ACHN (cell line): ENCODE measurements at regions not wholly inside any gene's neighbourhood (a gene's known extent, or its start where the extent isn't known, plus 50 kb on each side); places are given as distances from the start of the nearest gene placed in this dataset.
A peak's percentile ranks its signal among the peaks of the same experiment; 100 is the strongest.

Experiments
- DNase-seq: peaks from one replicate; pipeline ENCODE4 v3.0.0-alpha.2; 2015
- in situ Hi-C: cut with HindIII; loops from 2 replicates; pipeline ENCODE4 v1.10.0; 2017; ENCODE audit warnings: low sequenced_read_pairs, low pct_ligation_motif_present, low pct_unique_long_range_greater_than_20kb

- in situ Hi-C loops = no loop called here
- no peak for DNase-seq
Measured at GRCh38 chr12:18207266-18207665, 54.1 kb upstream of the PIK3C2G start.

GRCh38 chr12:18206198-18206597 is 55.1 kb upstream of the PIK3C2G start:
- in situ Hi-C loops = no loop called here

DNA sequence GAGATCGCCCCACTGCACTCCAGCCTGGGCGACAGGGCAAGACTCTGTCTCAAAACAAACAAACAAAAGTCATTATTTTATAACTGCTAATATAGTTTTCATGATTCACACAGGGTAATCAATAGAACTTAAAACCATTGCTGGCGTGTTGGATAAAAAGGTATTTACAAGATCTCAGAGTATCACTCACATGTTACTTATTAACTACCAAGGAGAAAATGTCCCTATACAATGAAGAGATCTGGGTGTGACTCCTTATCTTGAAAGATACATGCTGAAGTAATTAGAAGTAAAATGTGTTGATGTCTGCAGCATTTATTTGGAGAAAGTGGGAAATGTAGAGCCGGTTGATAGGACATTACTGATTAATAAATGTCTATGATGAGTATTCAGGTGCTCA is 57.3 kb upstream of the PIK3C2G start:
- in situ Hi-C loops = no loop called here
- no peak for DNase-seq

More at GRCh38 chr12:18206198-18206597, 55.1 kb upstream of the PIK3C2G start:
- DNase-seq = no peak

DNA sequence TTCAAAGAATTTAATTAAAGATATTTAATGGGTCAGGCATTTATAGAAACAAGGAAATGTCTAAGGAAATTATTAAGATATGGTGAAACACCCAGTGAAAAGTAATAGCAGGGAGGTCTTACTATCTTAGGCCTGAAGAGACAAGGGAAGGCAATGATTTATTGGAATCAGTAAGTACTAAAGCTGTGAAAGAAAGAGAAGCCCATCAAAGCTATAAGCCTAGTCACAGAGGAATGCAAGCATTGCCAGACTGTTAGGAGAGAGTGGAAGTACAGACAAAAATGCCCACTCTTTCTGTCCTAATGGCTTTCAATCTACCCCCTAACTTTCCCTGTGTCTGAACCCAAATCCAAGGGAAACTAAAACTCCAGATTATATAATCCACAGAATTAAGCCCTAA is 69.2 kb upstream of the PIK3C2G start:
- in situ Hi-C loops = no loop called here

GRCh38 chr12:18183141-18183540 is 78.2 kb upstream of the PIK3C2G start:
- in situ Hi-C loops = no loop called here

More for the DNA sequence above, 69.2 kb upstream of the PIK3C2G start:
- no peak for DNase-seq

DNA sequence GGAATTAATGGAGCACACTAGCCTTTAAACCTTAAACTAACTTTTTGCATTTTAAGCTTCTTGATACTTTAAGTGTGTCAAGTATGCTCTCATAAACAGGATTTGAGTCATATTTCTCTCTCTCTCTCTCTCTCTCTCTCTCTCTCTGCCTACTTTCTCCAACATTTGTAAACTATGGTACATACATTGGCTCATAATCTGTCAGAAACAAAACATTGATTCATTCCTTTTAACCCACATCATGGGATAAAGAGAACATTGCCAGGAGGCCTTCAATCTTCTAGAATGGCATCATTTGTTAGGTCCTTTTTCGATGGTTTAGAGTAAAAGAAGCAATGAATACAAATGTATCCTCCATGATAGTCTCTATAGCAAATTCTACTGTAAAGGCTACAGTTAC is 81.6 kb upstream of the RERGL start:
- DNase-seq = no peak
- in situ Hi-C loops = no loop called here

More at GRCh38 chr12:18183141-18183540, 78.2 kb upstream of the PIK3C2G start:
- DNase-seq = no peak

DNA sequence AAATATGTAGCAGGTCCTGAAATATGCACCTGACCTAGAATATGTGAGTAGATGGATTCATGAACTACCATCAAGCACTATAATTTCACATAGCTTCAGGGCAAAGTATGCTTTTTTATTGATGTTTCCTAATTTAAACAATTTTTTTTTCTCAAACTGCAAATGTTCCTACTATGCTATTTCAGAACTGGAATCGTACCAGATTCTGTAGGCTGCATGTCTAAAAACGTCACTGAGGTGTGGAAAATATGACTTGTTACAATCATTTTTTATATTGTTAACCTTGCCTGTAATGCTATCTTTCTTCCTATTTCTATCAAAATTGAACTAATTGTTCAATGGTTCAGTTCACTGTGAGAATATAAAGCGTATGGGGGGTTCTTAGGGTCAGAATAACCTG is 78.0 kb upstream of the RERGL start:
- no peak for DNase-seq
- in situ Hi-C loops = no loop called here

GRCh38 chr12:18165889-18166288 is 75.9 kb upstream of the RERGL start:
- in situ Hi-C loops = no loop called here

DNA sequence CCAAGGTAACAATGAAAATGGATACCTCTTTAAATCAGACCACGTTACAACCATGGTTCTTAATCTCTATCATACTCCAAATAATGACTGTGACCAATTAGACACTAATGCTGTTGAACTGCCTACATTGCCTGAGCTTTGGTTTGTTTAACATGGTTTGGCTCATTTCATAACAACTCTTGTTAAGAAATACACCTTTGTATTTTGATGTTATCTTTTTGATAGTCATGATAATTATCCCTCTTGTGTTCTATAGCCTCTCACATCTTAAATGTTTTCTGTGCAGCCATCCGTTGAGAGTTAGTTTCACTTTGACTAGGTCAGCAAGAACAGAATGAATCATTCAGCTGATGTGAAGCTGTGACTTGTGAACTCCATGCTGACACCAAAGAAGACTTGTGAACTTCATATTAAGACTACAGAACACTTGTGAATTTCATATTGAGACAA is 75.5 kb upstream of the RERGL start:
- in situ Hi-C loops = no loop called here
- peak; percentile 83 for DNase-seq

More at GRCh38 chr12:18165889-18166288, 75.9 kb upstream of the RERGL start:
- DNase-seq = no peak

DNA sequence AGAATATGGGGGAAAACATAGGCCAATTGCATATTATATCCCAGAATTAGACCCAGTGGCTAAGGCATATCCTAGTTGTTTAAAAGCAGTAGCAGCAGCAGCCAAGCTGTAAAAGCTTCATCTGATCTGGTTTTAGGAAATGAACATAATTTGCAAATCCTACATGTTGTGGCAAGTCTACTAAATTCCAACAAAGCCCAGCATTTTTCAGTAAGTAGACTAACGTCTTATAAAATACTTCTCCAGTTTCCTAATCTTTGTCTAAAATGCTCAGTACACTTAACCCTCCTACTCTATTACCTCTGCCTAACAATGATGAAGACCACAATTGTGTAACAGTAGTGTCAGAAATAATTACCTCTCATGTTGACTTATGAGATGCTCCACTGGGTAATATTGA is 70.9 kb upstream of the RERGL start:
- in situ Hi-C loops = no loop called here
- DNase-seq = no peak

GRCh38 chr12:18158774-18159557 is 69.0 kb upstream of the RERGL start:
- DNase-seq = peak; percentile 70
- in situ Hi-C loops = no loop called here

GRCh38 chr12:18153826-18154225 is 63.8 kb upstream of the RERGL start:
- in situ Hi-C loops = no loop called here
- no peak for DNase-seq

DNA sequence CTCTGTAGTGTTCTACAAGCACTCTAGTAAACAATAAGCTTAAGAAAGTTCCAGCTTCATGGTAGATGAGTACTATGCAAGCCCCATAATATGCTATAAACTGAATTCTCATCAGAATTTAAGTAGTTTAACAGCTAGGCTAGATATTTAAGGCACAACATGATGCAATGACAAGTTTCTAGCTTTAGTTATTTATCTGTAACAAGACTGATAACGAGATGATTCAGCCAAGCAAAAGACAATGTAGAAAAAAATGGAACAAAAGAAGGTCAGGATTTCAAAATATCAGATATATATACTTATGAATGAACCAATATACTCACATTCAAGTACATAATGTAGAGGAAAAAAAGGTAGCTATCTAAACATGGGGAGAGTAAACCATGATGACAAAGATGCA is 61.0 kb upstream of the RERGL start:
- in situ Hi-C loops = no loop called here

DNA sequence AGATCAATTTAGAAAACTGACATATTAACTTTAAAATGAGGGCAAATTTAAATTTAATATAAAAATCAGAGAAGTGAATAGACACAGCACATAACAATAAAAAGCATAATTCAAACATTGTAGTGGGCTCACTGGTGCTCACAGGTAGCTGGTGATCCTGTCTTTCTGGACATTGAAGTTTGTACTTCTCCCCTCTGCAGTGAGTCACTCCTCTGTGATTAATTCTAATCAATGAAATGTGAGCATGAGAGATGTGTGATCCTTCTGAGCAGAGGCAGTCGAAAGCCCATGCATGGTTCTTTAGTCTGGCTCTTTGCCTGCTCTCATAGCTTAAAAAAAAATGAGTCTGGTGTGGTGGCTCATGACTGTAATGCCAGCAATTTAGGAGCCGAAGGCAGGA is 59.0 kb upstream of the RERGL start:
- in situ Hi-C loops = no loop called here
- no peak for DNase-seq

More for the DNA sequence above, 61.0 kb upstream of the RERGL start:
- DNase-seq = no peak

DNA sequence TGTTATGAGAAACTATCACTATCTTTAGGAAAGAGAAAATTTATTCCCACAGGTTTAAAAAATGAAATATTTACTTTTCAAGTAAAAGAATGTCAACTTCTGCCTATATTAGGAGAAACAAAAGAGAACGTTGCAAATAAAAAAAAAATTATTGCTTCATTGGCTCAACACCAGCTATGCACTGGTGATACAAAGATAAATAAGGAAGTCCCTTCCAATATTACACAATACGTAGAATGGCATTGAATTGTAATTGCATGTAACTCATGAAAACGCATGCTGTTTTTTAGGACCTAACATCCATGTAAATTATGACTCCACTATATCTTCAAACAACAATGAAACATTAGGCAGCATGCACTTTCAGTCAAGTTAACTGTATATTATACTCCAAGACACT is 56.4 kb upstream of the RERGL start:
- no peak for DNase-seq
- in situ Hi-C loops = no loop called here

- in situ Hi-C loops = no loop called here
- DNase-seq = no peak
Measured at GRCh38 chr12:18145924-18146323, 55.9 kb upstream of the RERGL start.

GRCh38 chr12:18141048-18141982 is 51.3 kb upstream of the RERGL start:
- in situ Hi-C loops = no loop called here
- no peak for DNase-seq

DNA sequence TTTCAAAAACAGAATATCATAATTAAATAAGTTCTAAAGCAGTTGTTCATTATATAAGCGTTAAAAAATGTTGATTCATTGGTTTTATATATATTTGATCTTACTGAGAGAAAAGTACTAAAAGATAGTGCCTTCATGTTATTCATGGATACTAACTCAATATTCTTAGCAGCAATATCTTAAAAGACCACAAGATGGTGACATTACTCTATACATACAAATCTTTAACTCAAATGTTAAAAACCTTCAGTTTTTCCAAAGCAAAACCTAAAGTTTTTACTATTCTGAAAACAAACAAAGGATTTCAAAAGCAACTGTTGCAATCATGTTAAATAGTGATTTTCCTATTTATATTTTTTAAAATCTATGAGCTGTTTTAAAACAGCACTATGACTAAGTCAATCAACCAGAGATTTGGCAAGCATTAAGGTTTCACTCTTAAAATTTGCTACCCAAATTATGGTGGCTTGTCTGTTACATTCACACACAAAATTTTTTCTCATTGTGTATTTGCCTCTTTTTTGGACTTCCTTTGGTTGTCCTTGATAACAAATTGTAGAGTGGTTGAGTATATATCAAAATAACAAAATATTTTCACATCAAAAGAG is 50.1 kb upstream of the RERGL start:
- in situ Hi-C loops = no loop called here
- peak; percentile 66 for DNase-seq
